Sigmoid colon (tissue), 3 donors: ENCODE measurements at regions not wholly inside any gene's neighbourhood (a gene's known extent, or its start where the extent isn't known, plus 50 kb on each side); places are given as distances from the start of the nearest gene placed in this dataset.

ENCODE experiments used
- CTCF ChIP-seq, 4 experiments: fragments of 450-650 bp in 3 of 4; fragments of 200-600 bp in 1 of 4; IDR thresholded peaks; one replicate each; pipeline ENCODE4 v1.5.1; 2016 to 2019; ENCODE audit warnings: antibody characterized with exemption in 4 of 4, mild to moderate bottlenecking in 3 of 4, moderate library complexity in 2 of 4
- POLR2A ChIP-seq, 2 donors: fragments of 450-650 bp; IDR thresholded peaks; one replicate each; pipeline ENCODE4 v1.6.1; 2016; ENCODE audit warnings: antibody characterized with exemption in 2 of 2, mild to moderate bottlenecking in 2 of 2, moderate library complexity in 2 of 2

- TF ChIP-seq CTCF (IDR thresholded peaks at IDR 0.05) (no peak), POLR2A (IDR thresholded peaks at IDR 0.05) (no peak)
Observed at GRCh38 chr3:26932752-26933151, 310.2 kb downstream of the LRRC3B start.
